Activated naive CD8-positive, alpha-beta T cell (primary cell): ENCODE measurements at regions not wholly inside any gene's neighbourhood (a gene's known extent, or its start where the extent isn't known, plus 50 kb on each side); places are given as distances from the start of the nearest gene placed in this dataset.
"Not testable (repeated sequence)": the region's sequence is repeated elsewhere in the genome, so short reads cannot be mapped to it uniquely, and the experiment has no call there.

Experiments used
- H3K27ac Mint-ChIP-seq: one replicate; pipeline ENCODE4 v1.8.0; 2021; ENCODE audit warnings: mixed read lengths
- H3K27me3 Mint-ChIP-seq: one replicate; pipeline ENCODE4 v1.8.0; 2021; ENCODE audit warnings: mixed read lengths
- H3K36me3 Mint-ChIP-seq: one replicate; pipeline ENCODE4 v1.8.0; 2021; ENCODE audit warnings: mixed read lengths
- H3K4me1 Mint-ChIP-seq: one replicate; pipeline ENCODE4 v1.8.0; 2021; ENCODE audit warnings: low read depth, mixed read lengths
- H3K4me3 Mint-ChIP-seq: one replicate; pipeline ENCODE4 v1.8.0; 2021; ENCODE audit warnings: mild to moderate bottlenecking, mixed read lengths
- H3K9me3 Mint-ChIP-seq: one replicate; pipeline ENCODE4 v1.8.0; 2021; ENCODE audit warnings: low read depth, mixed read lengths

DNA sequence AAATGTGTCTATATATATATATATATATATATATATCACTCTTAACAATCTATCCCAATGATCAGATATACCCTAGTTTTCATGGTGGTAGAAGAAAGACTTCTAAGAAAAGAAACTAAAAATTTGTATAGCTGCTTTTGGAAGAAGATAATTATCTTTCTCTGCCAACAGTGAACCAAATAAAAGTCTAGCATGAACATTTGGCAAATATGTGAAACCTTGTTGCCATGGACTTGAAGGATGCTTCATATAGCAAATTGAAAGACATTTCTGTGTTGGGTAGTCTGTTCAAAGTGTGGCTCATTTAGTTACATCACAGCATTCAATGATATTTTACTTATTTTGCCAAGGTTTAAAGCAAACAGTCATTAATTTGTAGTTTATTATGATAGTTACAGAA, 219.9 kb upstream of the NECTIN3 start:
- H3K9me3 Mint-ChIP-seq, result no peaks in the 10 kb centered on the region
- no peak overlapping the region for H3K4me3 Mint-ChIP-seq
- no peaks in the 10 kb centered on the region for H3K36me3 Mint-ChIP-seq
- no peaks in the 10 kb centered on the region for H3K4me1 Mint-ChIP-seq
- H3K27me3 Mint-ChIP-seq, result no peaks in the 10 kb centered on the region
- no peak overlapping the region for H3K27ac Mint-ChIP-seq

DNA sequence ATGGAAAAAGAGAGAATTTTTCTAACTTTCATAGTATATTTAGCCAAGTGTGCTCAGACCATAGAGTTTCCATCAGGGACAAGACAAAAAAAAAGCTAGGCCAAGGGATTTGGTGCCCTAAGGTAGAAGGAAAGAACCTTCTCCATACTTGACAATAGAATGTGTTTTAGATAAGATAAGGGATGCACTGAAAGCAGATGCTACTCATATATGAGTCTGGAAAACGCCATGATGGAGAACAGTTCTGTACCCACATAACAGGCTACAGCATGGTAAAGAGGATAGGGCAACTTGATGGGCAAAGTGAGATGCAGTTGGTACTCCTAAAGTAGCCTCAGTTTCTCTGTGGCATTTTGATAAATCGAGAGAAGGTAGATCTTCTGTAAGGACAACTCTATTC, 216.4 kb upstream of the NECTIN3 start:
- Mint-ChIP-seq H3K4me1 (no peaks in the 10 kb centered on the region), H3K27ac (no peak overlapping the region), H3K27me3 (no peaks in the 10 kb centered on the region), H3K36me3 (no peaks in the 10 kb centered on the region), H3K9me3 (no peaks in the 10 kb centered on the region), H3K4me3 (no peak overlapping the region)

DNA sequence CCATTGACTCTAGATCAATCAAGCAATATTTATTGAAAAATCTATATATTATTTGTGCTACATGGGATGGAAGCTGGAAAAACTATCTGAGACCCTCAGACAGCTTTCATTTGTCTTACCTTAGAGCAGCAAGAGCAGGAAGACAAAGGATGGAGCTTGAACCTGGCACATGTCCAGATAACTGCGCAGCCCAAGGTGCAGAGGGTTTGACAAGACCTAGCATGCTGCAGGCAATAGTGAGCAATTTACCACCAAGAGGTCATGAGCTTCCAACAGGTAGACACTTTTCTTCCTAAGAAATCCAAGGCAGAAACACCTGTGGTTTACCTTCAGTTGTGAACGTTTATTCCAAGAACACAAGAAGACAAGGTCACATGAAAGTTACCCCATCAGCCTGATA, 214.7 kb upstream of the NECTIN3 start:
- Mint-ChIP-seq H3K27ac (no peak overlapping the region), H3K4me3 (no peak overlapping the region), H3K36me3 (no peaks in the 10 kb centered on the region), H3K9me3 (no peaks in the 10 kb centered on the region), H3K27me3 (no peaks in the 10 kb centered on the region), H3K4me1 (no peaks in the 10 kb centered on the region)

DNA sequence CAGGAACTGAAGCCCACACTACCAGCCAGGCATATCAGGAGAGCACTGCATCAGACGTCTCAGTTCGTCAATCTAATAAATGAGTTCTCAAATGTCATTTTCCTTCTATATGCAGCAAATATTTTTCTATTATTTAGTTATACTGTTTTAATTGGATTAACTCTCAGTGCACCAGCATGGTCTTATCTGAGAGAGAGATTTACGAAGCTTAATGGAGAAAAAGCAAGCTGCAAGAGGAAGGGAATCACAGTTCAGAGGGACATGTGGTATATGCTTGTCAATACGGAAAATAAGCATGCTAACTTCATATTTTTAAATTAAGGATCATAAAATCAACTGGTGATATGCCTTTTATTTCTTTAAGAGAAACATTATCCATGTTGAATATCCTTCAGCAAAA, 213.1 kb upstream of the NECTIN3 start:
- H3K9me3 Mint-ChIP-seq, result no peaks in the 10 kb centered on the region
- H3K36me3 Mint-ChIP-seq, result no peaks in the 10 kb centered on the region
- H3K27me3 Mint-ChIP-seq, result no peaks in the 10 kb centered on the region
- H3K27ac Mint-ChIP-seq, result no peak overlapping the region
- H3K4me3 Mint-ChIP-seq, result no peak overlapping the region
- H3K4me1 Mint-ChIP-seq, result no peaks in the 10 kb centered on the region

DNA sequence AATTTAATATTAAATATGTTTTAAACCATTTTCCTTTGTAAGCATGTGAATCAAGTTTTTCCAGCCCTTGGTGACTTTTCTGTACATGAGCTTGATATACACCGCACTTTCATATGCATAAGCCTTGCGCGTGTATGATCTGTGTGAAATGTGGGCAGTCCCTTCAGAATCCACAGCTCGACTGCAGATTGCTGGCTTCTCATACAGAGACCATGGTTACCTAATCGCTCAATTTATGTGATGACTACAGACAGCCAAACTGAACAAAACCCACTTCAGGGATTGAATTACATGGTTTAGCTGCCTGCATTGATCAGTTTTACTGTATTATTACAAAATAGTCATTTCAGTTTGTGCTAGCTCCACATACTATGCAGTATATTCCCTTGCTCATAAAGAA, 212.3 kb upstream of the NECTIN3 start:
- no peak overlapping the region for H3K27ac Mint-ChIP-seq
- no peaks in the 10 kb centered on the region for H3K36me3 Mint-ChIP-seq
- no peaks in the 10 kb centered on the region for H3K27me3 Mint-ChIP-seq
- no peaks in the 10 kb centered on the region for H3K9me3 Mint-ChIP-seq
- no peak overlapping the region for H3K4me3 Mint-ChIP-seq
- H3K4me1 Mint-ChIP-seq, result no peaks in the 10 kb centered on the region

DNA sequence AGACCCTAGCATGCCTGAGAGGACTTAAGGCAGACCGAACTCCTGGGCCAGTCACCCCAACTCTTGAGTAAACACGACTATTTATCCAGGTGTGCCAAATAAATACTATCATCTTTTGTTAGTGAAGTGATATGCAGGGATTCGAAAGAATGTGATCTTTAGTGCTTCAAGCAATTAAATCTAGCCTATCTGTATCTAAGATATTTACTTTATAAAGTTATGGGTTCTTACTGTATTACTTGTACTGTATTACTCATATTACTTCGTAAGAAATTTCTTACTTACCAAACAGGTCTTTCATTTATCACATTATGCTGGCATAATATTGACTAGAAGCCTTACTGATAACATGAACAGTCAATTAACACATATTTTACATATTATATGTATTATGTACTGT, 211.6 kb upstream of the NECTIN3 start:
- Mint-ChIP-seq H3K36me3 (no peaks in the 10 kb centered on the region), H3K9me3 (no peaks in the 10 kb centered on the region), H3K4me3 (no peak overlapping the region), H3K27me3 (no peaks in the 10 kb centered on the region), H3K27ac (no peak overlapping the region), H3K4me1 (no peaks in the 10 kb centered on the region)

DNA sequence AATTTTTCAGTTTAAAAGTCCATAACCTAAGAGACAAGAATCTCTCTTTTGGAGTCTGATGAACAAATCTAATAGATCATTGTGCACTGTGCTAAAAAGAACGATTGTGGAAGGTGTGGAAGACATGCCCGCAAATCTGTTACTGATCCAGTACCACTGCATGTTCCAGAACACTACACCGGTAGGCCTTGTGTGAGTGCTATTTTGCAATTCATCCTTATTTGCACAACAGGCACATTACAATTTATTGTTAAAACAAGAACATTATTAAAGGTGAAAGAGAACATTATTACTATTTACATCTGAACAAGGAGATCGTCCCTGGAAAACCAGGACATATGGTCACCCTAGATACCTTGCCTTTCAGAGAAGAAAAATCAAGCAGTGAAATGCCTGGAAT, 205.7 kb upstream of the NECTIN3 start:
- Mint-ChIP-seq H3K27ac (no peak overlapping the region), H3K36me3 (no peaks in the 10 kb centered on the region), H3K4me1 (no peaks in the 10 kb centered on the region), H3K9me3 (no peaks in the 10 kb centered on the region), H3K27me3 (peaks cover 3% of the 10 kb centered on the region), H3K4me3 (no peak overlapping the region)

DNA sequence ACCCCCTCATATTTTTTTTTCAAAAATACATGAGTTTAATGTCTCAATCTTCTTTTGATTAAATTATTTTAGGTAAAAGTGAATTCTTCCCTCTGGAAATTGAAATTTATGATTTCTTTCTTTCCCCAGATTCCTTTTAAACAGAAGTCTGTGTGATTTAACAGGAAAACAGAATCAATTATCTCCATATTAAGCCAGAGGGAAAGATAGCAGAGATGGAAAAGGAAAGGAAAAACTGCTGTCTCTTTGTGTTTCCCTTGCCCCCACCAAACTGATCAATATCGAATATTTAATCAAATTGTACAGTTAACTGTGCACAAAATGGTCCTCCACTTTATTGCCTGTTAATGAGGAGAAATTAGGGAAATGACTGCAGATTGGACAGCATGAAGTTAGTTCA, 203.5 kb upstream of the NECTIN3 start:
- H3K9me3 Mint-ChIP-seq, result no peaks in the 10 kb centered on the region
- peaks cover 3% of the 10 kb centered on the region for H3K27me3 Mint-ChIP-seq
- H3K4me3 Mint-ChIP-seq, result no peak overlapping the region
- H3K36me3 Mint-ChIP-seq, result no peaks in the 10 kb centered on the region
- H3K27ac Mint-ChIP-seq, result no peak overlapping the region
- H3K4me1 Mint-ChIP-seq, result no peaks in the 10 kb centered on the region

DNA sequence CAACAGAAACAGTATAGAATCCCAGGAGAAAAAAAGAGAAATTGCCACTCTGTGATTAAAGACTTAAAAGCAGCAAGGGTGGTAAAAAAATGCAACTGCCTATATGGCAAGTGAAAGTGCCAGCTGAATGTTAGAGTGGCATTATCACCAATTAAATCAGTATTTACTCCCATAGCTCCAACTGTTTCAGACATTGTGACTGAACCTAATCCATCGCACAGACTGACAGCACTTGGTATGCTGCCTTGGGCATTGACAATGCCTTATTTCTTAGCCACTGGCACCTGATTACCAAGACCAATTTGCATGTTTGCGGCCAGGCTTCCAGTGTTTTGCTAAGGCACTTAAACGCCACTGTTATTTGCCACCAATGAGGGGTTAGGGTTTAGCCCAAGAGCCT, 201.9 kb upstream of the NECTIN3 start:
- Mint-ChIP-seq H3K9me3 (peaks cover 8% of the 10 kb centered on the region), H3K27ac (no peak overlapping the region), H3K4me1 (no peaks in the 10 kb centered on the region), H3K36me3 (no peaks in the 10 kb centered on the region), H3K4me3 (no peak overlapping the region), H3K27me3 (peaks cover 5% of the 10 kb centered on the region)

DNA sequence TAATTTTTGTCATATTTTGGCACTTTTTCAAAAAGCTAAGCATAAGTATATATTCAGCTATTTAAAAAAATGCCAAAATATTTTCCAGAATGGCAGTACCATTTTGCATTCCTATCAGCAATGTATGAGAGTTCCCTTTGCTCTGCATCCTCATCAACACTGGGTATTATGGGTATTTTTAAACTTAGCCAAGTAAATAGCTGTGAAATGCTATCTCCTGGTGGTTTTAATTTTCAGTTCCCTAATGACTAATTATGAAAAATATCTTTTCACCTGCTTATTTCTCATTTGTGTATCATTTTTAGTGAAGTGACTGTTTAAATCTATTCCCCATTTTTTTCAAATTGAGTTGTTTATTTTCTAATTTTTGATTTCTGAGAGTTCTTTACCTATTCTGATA, 199.7 kb upstream of the NECTIN3 start:
- no peaks in the 10 kb centered on the region for H3K4me1 Mint-ChIP-seq
- H3K27ac Mint-ChIP-seq, result no peak overlapping the region
- H3K36me3 Mint-ChIP-seq, result no peaks in the 10 kb centered on the region
- no peak overlapping the region for H3K4me3 Mint-ChIP-seq
- H3K9me3 Mint-ChIP-seq, result peaks cover 9% of the 10 kb centered on the region
- H3K27me3 Mint-ChIP-seq, result peaks cover 5% of the 10 kb centered on the region

DNA sequence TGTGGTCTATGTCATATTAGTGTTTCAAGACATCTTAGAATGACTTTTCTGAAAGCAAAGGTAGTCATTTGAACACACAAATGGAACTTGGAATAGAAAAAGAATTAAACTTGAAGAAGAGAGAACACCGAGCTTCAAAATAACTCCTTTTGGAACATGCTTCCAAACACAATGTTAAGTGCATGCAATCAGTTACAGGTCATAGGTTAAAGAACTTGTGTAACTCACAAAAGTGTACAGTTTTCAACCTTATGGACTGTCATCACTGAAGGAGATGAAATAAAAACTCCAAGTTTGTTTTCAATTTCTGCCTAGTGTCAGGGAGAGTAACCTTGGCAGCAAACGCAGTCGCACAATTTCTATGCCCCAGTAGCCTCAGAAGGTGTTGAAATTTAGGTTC, 192.9 kb upstream of the NECTIN3 start:
- H3K4me1 Mint-ChIP-seq, result no peaks in the 10 kb centered on the region
- no peak overlapping the region for H3K27ac Mint-ChIP-seq
- peaks cover 5% of the 10 kb centered on the region for H3K27me3 Mint-ChIP-seq
- H3K9me3 Mint-ChIP-seq, result peaks cover 9% of the 10 kb centered on the region
- no peak overlapping the region for H3K4me3 Mint-ChIP-seq
- no peaks in the 10 kb centered on the region for H3K36me3 Mint-ChIP-seq

DNA sequence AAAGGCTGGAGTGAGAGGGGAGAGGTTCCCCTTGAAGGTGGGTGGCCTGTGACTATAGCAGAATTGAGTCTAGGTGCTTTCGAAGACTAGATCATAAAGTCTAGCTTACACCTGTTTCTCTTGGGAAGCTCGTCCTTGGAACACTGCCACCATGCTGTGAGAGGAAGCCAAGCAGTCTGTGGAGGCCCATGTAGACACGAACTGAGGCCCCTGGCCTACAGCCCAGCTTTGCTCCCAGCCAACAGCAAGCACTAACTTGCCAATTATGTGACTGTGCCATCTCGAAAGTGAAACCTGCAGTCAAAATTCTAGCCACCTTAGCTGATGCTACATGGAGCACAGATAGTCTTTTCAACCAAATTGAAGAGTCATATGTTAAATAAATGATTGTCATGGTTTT, 190.5 kb upstream of the NECTIN3 start:
- Mint-ChIP-seq H3K36me3 (no peaks in the 10 kb centered on the region), H3K4me1 (no peaks in the 10 kb centered on the region), H3K9me3 (no peaks in the 10 kb centered on the region), H3K27ac (no peak overlapping the region), H3K27me3 (peaks cover 4% of the 10 kb centered on the region), H3K4me3 (no peak overlapping the region)

DNA sequence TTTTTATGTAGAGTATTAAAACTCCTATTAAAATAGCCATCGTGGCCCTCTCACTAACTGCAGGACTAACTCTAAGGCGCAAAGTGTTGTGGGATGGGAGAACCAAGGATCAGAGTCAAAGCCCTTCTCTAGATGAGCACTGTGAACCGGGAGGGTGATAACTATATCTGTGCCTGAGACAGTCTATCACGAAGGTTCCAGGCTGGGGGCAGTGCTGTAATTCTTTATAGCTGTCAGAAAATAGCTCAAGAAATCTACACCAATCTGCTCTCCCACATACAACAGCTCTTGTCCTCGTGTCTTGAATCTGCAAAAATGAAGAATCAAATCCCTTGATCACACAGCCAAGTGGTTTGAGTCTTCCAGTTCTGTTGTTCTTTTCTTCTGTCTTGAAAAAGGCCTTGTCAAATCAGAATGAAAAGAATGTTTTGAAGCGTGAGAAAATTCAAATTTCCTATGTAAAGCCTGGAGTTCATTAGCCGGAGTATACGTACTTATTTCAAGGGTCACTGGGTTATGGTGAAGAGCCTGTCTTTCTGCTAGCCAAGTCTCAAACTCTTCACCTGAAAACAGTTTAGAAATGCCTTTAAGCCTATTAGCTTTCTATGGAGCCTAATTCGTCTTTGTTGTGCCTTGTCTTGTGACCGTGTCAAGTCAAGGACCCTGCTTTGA, 185.3 kb upstream of the NECTIN3 start:
- H3K4me3 Mint-ChIP-seq, result no peak overlapping the region
- H3K4me1 Mint-ChIP-seq, result no peaks in the 10 kb centered on the region
- H3K27ac Mint-ChIP-seq, result no peak overlapping the region
- no peaks in the 10 kb centered on the region for H3K9me3 Mint-ChIP-seq
- no peaks in the 10 kb centered on the region for H3K27me3 Mint-ChIP-seq
- no peaks in the 10 kb centered on the region for H3K36me3 Mint-ChIP-seq

DNA sequence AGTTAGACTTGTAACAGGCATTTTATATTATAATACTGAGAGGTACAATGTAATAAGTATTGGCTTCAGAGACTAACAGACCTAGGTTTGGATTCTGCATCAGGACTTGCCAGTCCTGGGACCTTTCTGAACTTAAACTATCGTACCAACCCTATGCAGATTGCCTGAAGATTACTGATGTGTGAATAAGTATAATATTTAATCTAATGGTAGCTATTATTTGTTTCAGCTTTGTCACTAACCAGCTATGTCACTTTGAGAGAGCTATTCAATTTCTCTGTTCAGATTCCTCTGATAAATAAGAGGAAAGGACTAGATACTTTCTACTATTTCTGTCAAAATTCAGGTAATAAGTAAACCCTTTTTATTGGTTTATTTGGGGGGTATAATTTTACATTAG, 184.4 kb upstream of the NECTIN3 start:
- Mint-ChIP-seq H3K9me3 (no peaks in the 10 kb centered on the region), H3K27me3 (no peaks in the 10 kb centered on the region)

DNA sequence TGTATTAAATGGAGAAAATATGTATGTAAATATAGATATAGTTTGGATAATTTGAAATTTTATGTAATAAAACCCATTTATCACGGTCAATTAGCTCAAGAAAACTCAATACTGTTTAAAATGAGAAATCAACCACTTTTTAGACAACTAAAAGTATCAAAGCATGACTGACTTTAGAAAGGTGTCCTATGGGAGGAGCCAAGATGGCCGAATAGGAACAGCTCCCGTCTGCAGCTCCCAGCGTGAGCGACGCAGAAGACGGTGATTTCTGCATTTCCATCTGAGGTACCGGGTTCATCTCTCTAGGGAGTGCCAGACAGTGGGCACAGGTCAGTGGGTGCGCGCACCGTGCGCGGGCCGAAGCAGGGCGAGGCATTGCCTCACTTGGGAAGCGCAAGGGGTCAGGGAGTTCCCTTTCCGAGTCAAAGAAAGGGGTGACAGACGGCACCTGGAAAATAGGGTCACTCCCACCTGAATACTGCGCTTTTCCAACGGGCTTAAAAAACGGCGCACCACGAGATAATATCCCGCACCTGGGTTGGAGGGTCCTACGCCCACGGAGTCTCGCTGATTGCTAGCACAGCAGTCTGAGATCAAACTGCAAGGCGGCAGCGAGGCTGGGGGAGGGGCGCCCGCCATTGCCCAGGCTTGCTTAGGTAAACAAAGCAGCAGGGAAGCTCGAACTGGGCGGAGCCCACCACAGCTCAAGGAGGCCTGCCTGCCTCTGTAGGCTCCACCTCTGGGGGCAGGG, 182.8 kb upstream of the NECTIN3 start:
- not testable (repeated sequence) for H3K27ac Mint-ChIP-seq, H3K36me3 Mint-ChIP-seq, H3K9me3 Mint-ChIP-seq, H3K27me3 Mint-ChIP-seq, H3K4me1 Mint-ChIP-seq, H3K4me3 Mint-ChIP-seq

More for the DNA sequence above, 184.4 kb upstream of the NECTIN3 start:
- no peak overlapping the region for H3K4me3 Mint-ChIP-seq
- H3K27ac Mint-ChIP-seq, result no peak overlapping the region
- no peaks in the 10 kb centered on the region for H3K36me3 Mint-ChIP-seq
- H3K4me1 Mint-ChIP-seq, result no peaks in the 10 kb centered on the region

DNA sequence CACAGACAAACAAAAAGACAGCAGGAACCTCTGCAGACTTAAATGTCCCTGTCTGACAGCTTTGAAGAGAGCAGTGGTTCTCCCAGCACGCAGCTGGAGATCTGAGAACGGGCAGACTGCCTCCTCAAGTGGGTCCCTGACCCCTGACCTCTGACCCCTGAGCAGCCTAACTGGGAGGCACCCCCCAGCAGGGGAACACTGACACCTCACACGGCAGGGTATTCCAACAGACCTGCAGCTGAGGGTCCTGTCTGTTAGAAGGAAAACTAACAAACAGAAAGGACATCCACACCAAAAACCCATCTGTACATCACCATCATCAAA, 182.3 kb upstream of the NECTIN3 start:
- not testable (repeated sequence) for H3K4me3 Mint-ChIP-seq, H3K27me3 Mint-ChIP-seq, H3K9me3 Mint-ChIP-seq, H3K4me1 Mint-ChIP-seq, H3K36me3 Mint-ChIP-seq, H3K27ac Mint-ChIP-seq
